SK-N-SH (cell line): ENCODE measurements at regions not wholly inside any gene's neighbourhood (a gene's known extent, or its start where the extent isn't known, plus 50 kb on each side); places are given as distances from the start of the nearest gene placed in this dataset.

Source experiments
- CTCF ChIA-PET: fragments of 300-600, 350-600 bp; formaldehyde crosslinking; extraction: SDS; loops from one replicate; lab custom pipeline; 2021; lab: Yijun Ruan, JAX
- POLR2A ChIA-PET: fragments of 350-600 bp; sonication (Branson Sonifier 250); formaldehyde crosslinking; extraction: SDS; loops from one replicate; lab custom pipeline; 2020; ENCODE audit warnings: antibody characterized with exemption, inconsistent platforms; lab: Yijun Ruan, JAX
- DNase-seq: peaks from one replicate; pipeline ENCODE4 v3.0.0; 2012
- H2AFZ ChIP-seq: fragments of 200-600 bp; sonication (generic); 2 replicates; pipeline ENCODE4 v1.8.1; 2016; ENCODE audit warnings: antibody characterized with exemption, mild to moderate bottlenecking, low read depth
- H3F3A ChIP-seq: fragments of 200-600 bp; sonication (generic); replicated peaks from 2 replicates; pipeline ENCODE3; 2016; ENCODE audit warnings: antibody characterized with exemption, mild to moderate bottlenecking; ENCODE audit not compliant: insufficient read depth
- H3K27ac ChIP-seq, 2 experiments: fragments of 200-500 bp in 1 of 2; fragments of 200-600 bp in 1 of 2; sonication (Bioruptor generic) in 1 of 2; sonication (generic), shearing (Covaris generic) in 1 of 2; 2 replicates each; pipeline versions ENCODE4 v1.5.1 to v1.6.1; 2014 to 2016; ENCODE audit warnings: low read depth in 2 of 2, inconsistent platforms in 1 of 2, low read length in 1 of 2, mild to moderate bottlenecking in 1 of 2, mixed read lengths in 1 of 2
- H3K27me3 ChIP-seq: fragments of 200-600 bp; sonication (generic), shearing (Covaris generic); 2 replicates; pipeline ENCODE4 v1.6.1; 2016; ENCODE audit warnings: mixed run types; ENCODE audit not compliant: insufficient read depth
- H3K36me3 ChIP-seq, 2 experiments: fragments of 200-500 bp in 1 of 2; fragments of 200-600 bp in 1 of 2; sonication (Bioruptor generic) in 1 of 2; sonication (generic) in 1 of 2; replicated peaks in 1 of 2; 2 replicates each; pipeline versions ENCODE3 to v1.5.1; 2014 to 2016; ENCODE audit warnings: low read length in 1 of 2, mild to moderate bottlenecking in 1 of 2; ENCODE audit not compliant: insufficient read depth in 2 of 2, control insufficient read depth in 1 of 2
- H3K4me1 ChIP-seq, 2 experiments: fragments of 200-500 bp in 1 of 2; fragments of 200-600 bp in 1 of 2; sonication (Bioruptor generic) in 1 of 2; sonication (generic), shearing (Covaris generic) in 1 of 2; 2 replicates each; pipeline versions ENCODE4 v1.5.1 to v1.6.1; 2014 to 2016; ENCODE audit warnings: low read depth in 1 of 2, low read length in 1 of 2, mixed run types in 1 of 2; ENCODE audit not compliant: insufficient read depth in 2 of 2, control insufficient read depth in 1 of 2
- H3K4me2 ChIP-seq: fragments of 200-600 bp; sonication (generic), shearing (Covaris generic); 2 replicates; pipeline ENCODE4 v1.6.1; 2017; ENCODE audit warnings: mixed run types
- H3K4me3 ChIP-seq, 2 experiments: fragments of 200-500 bp in 1 of 2; fragments of 200-600 bp in 1 of 2; sonication (Bioruptor generic) in 1 of 2; sonication (generic), shearing (Covaris generic) in 1 of 2; 2 replicates each; pipeline versions ENCODE4 v1.5.1 to v1.8.1; 2014 to 2016; ENCODE audit warnings: low read depth in 2 of 2, inconsistent platforms in 1 of 2, low read length in 1 of 2, mild to moderate bottlenecking in 1 of 2, mixed read lengths in 1 of 2, moderate library complexity in 1 of 2
- H3K79me2 ChIP-seq: fragments of 200-600 bp; sonication (generic); 2 replicates; pipeline ENCODE4 v1.8.1; 2017; ENCODE audit warnings: mild to moderate bottlenecking; ENCODE audit not compliant: insufficient read depth
- H3K9ac ChIP-seq: fragments of 200-600 bp; sonication (generic); 2 replicates; pipeline ENCODE4 v1.6.1; 2017; ENCODE audit warnings: mixed run types
- H3K9me2 ChIP-seq: fragments of 200-600 bp; sonication (generic); 2 replicates; pipeline ENCODE4 v1.6.1; 2017; ENCODE audit warnings: mixed run types
- H3K9me3 ChIP-seq: fragments of 200-600 bp; sonication (generic); 2 replicates; pipeline ENCODE4 v1.6.1; 2017; ENCODE audit warnings: mixed run types, mild to moderate bottlenecking, moderate library complexity
- H4K20me1 ChIP-seq: fragments of 200-600 bp; sonication (generic); 2 replicates; pipeline ENCODE4 v1.6.1; 2017; ENCODE audit warnings: mild to moderate bottlenecking, mixed run types; ENCODE audit not compliant: insufficient read depth
- CHD2 ChIP-seq: fragments of 150-350 bp; IDR thresholded peaks from 2 replicates; pipeline ENCODE4 v1.6.1; 2018; ENCODE audit warnings: low read length; ENCODE audit not compliant: partially characterized antibody
- ELF1 ChIP-seq: IDR thresholded peaks from 2 replicates; pipeline ENCODE4 v1.4.0; 2012
- EP300 ChIP-seq, 2 experiments: IDR thresholded peaks; 2 replicates each; pipeline versions ENCODE4 v1.4.0 to v1.6.1; 2012; ENCODE audit warnings: borderline replicate concordance in 1 of 2, low read depth in 1 of 2, low read length in 1 of 2
- FOXJ3 ChIP-seq: sonication (generic); formaldehyde crosslinking; IDR thresholded peaks from 2 replicates; pipeline ENCODE4 v1.5.1; 2020; ENCODE audit warnings: mild to moderate bottlenecking, missing genetic modification reagents
- FOXM1 ChIP-seq: IDR thresholded peaks from 2 replicates; pipeline ENCODE4 v1.4.0; 2012; ENCODE audit warnings: low read depth, mild to moderate bottlenecking
- GABPA ChIP-seq: IDR thresholded peaks from 2 replicates; pipeline ENCODE4 v1.4.0; 2012; ENCODE audit warnings: low read depth, mild to moderate bottlenecking
- MEF2A ChIP-seq: IDR thresholded peaks from 2 replicates; pipeline ENCODE4 v1.4.0; 2012; ENCODE audit warnings: low read depth, borderline replicate concordance
- MXI1 ChIP-seq: IDR thresholded peaks from 2 replicates; pipeline ENCODE4 v1.6.1; 2012; ENCODE audit warnings: mild to moderate bottlenecking, low read depth, low read length, improper control_type of control experiment
- NFIC ChIP-seq: IDR thresholded peaks from 2 replicates; pipeline ENCODE4 v1.4.0; 2012; ENCODE audit warnings: borderline replicate concordance
- NRF1 ChIP-seq: IDR thresholded peaks from 2 replicates; pipeline ENCODE4 v1.6.1; 2012; ENCODE audit warnings: low read depth, mild to moderate bottlenecking, low read length
- RAD21 ChIP-seq: IDR thresholded peaks from 2 replicates; pipeline ENCODE4 v1.6.1; 2012; ENCODE audit warnings: mild to moderate bottlenecking, low read length
- RFX5 ChIP-seq: IDR thresholded peaks from 2 replicates; pipeline ENCODE4 v1.6.1; 2012; ENCODE audit warnings: mild to moderate bottlenecking, improper control_type of control experiment, low read length
- RXRA ChIP-seq: IDR thresholded peaks from 2 replicates; pipeline ENCODE4 v1.4.0; 2012; ENCODE audit warnings: low read depth, mild to moderate bottlenecking, borderline replicate concordance
- SIN3A ChIP-seq: IDR thresholded peaks from 2 replicates; pipeline ENCODE4 v1.6.1; 2012; ENCODE audit warnings: low read depth, mild to moderate bottlenecking, low read length, moderate library complexity, borderline replicate concordance
- SMC3 ChIP-seq: IDR thresholded peaks from 2 replicates; pipeline ENCODE4 v1.6.1; 2012; ENCODE audit warnings: low read depth, low read length, improper control_type of control experiment
- TCF12 ChIP-seq: IDR thresholded peaks from 2 replicates; pipeline ENCODE4 v1.4.0; 2012
- YY1 ChIP-seq: IDR thresholded peaks from 2 replicates; pipeline ENCODE4 v1.4.0; 2012; ENCODE audit warnings: low read depth, mild to moderate bottlenecking
- WGBS: methylation state at CpG from one replicate; pipeline ENCODE4 v1.1.6; 2017; ENCODE audit warnings: low lambda C conversion rate; 5-methylcytosine and 5-hydroxymethylcytosine counted together
- TF ChIP-seq, protein P1 (sequence below): fragments of 150-350 bp; IDR thresholded peaks from 2 replicates; pipeline ENCODE4 v1.6.1; 2017; ENCODE audit warnings: antibody characterized with exemption, low read length, low read depth, borderline replicate concordance
- TF ChIP-seq, protein P2 (sequence below): IDR thresholded peaks from 2 replicates; pipeline ENCODE4 v1.4.0; 2012; ENCODE audit warnings: low read depth, borderline replicate concordance
- TF ChIP-seq, protein P3 (sequence below): fragments of 200-600 bp; sonication (generic); IDR thresholded peaks from 2 replicates; pipeline ENCODE4 v1.6.1; 2017; ENCODE audit warnings: antibody characterized with exemption, mild to moderate bottlenecking, moderate library complexity

DNA sequence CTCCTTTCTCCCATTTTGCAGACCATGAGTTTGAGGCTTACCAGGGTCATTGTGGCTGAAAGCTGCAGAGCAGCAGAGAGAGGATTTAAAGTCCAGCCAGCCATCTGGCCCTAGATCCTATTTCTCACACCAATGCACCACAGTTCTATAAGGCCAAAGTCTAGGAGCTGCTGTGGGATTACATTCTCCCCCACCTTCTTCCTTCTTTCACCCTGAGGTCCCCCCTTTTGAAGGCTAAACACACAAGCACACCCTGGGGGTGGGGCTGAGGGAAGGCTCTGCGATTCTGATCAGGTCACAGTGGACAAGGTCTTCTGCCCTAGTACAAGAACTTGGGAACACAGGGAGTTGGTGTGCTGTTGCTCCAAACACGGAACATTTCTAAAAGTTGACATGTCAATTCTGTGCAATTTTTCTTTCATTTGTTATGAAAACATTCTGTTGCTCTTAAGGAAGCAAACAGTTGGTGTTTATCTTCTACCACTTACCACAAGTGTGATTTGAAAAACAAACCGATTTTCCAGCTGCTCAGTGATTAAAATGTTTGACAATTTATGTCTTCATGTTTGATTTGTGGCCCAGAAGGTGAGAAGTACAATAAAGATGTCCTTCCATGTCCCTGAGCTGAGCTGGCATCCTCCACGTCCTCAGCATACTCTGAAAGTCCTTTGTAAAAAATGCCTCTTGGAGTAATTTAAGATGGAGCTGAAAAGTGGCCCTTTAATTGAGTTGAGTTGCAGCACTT is 271.6 kb upstream of the PPP2R2D start:
- no peaks in the 10 kb centered on the region for H3K9me2 ChIP-seq
- WGBS = under 1% methylated on average over 4 of the region's 4 CpGs
- H3F3A ChIP-seq = no peaks in the 10 kb centered on the region
- ChIA-PET POLR2A (no interaction called here), CTCF (no interaction called here)
- no peaks in the 10 kb centered on the region for H3K36me3 ChIP-seq
- TF ChIP-seq GABPA (no peak), TCF12 (no peak), FOXJ3 (CRISPR knock-in tag) (no peak), SMC3 (no peak), SIN3A (no peak), FOXM1 (no peak)
- TF ChIP-seq, protein P1, sequence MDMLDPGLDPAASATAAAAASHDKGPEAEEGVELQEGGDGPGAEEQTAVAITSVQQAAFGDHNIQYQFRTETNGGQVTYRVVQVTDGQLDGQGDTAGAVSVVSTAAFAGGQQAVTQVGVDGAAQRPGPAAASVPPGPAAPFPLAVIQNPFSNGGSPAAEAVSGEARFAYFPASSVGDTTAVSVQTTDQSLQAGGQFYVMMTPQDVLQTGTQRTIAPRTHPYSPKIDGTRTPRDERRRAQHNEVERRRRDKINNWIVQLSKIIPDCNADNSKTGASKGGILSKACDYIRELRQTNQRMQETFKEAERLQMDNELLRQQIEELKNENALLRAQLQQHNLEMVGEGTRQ = no peak
- no peak overlapping the region for H3K27ac ChIP-seq
- H3K79me2 ChIP-seq = no peaks in the 10 kb centered on the region
- H3K9ac ChIP-seq = no peak overlapping the region
- H3K4me3 ChIP-seq = no peak overlapping the region
- no peaks in the 10 kb centered on the region for H4K20me1 ChIP-seq
- peaks cover 5% of the 10 kb centered on the region for H3K9me3 ChIP-seq
- H2AFZ ChIP-seq = no peak overlapping the region
- no peaks in the 10 kb centered on the region for H3K27me3 ChIP-seq
- H3K4me2 ChIP-seq = no peak overlapping the region
- no peak for DNase-seq
- no peaks in the 10 kb centered on the region for H3K4me1 ChIP-seq

DNA sequence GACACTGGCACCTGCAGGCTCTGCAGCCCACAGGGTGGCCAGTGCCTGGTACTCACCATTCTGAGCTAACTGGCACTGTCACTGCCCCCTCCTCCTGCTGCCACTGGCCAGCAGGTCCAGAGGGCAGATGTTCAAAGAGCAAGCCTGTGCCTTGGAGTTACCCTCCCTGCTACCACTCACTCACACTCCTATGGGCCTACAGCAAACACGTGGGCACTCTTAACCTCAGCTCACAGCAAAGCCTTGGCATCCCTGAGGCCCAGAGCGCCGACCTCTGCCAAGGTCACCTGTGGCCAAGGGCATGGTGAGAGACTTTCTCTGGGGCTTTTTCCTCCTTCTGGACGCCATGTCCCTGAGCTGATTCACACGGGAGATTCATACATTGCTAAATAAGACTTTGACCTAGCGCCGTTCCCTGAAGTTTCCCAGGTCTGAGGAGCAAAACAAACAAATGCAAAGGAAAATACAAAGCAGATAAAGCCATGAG is 270.0 kb upstream of the PPP2R2D start:
- TF ChIP-seq MEF2A (no peak), NRF1 (no peak), NFIC (no peak), FOXJ3 (CRISPR knock-in tag) (no peak), EP300 (IDR thresholded peaks at IDR 0.05; ENCODE audit: borderline replicate concordance in 1 of 2, low read depth in 1 of 2, low read length in 1 of 2) (no peak)
- H3K9me3 ChIP-seq = peaks cover 11% of the 10 kb centered on the region
- ChIA-PET CTCF (interaction anchor here (0.6 to 1.1 kb wide), 2 partner anchors 13 to 116 kb away, joined by 3 to 5 read pairs; no protein-coding TSS in a partner anchor), POLR2A (no interaction called here)
- H3K27ac ChIP-seq = no peak overlapping the region
- H3K36me3 ChIP-seq = no peaks in the 10 kb centered on the region
- H3K4me2 ChIP-seq = no peak overlapping the region
- no peaks in the 10 kb centered on the region for H3K27me3 ChIP-seq
- 21% methylated on average over 7 of the region's 7 CpGs for WGBS
- H3K79me2 ChIP-seq = no peaks in the 10 kb centered on the region
- H4K20me1 ChIP-seq = no peaks in the 10 kb centered on the region
- H3K4me3 ChIP-seq = no peak overlapping the region
- H3K9ac ChIP-seq = no peak overlapping the region
- no peaks in the 10 kb centered on the region for H3K4me1 ChIP-seq
- H2AFZ ChIP-seq = no peak overlapping the region
- DNase-seq = no peak
- H3F3A ChIP-seq = no peaks in the 10 kb centered on the region
- H3K9me2 ChIP-seq = no peaks in the 10 kb centered on the region

DNA sequence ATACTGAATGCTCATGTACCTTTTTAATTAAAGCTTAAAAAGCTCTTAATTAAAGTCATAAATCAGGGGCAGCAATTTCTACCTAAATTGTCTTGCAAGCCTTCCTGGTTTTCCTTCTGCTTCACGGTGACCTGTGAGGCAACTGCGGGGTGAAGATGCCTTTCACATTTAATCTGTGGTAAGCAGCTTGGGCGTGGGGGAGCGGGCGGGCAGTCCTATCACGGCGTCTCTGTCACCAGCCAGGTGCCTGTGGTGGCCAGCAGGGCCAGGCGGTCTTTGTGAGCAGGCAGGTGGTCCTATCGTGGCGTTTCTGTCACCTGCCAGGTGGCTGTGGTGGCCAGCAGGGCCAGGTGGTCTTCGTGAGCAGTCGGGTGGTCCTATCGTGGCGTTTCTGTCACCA is 269.2 kb upstream of the PPP2R2D start:
- no peaks in the 10 kb centered on the region for H3K27me3 ChIP-seq
- no peaks in the 10 kb centered on the region for H3K36me3 ChIP-seq
- no peak for DNase-seq
- ChIA-PET POLR2A (no interaction called here), CTCF (interaction anchor here (0.6 kb wide), 1 partner anchor 115 kb away, joined by 3 read pairs; no protein-coding TSS in a partner anchor)
- H3K79me2 ChIP-seq = no peaks in the 10 kb centered on the region
- H3K4me3 ChIP-seq = no peak overlapping the region
- no peaks in the 10 kb centered on the region for H4K20me1 ChIP-seq
- H3K9me3 ChIP-seq = peaks cover 11% of the 10 kb centered on the region
- H3K9me2 ChIP-seq = no peaks in the 10 kb centered on the region
- no peaks in the 10 kb centered on the region for H3K4me1 ChIP-seq
- no peak overlapping the region for H2AFZ ChIP-seq
- no peak overlapping the region for H3K27ac ChIP-seq
- H3K9ac ChIP-seq = no peak overlapping the region
- H3F3A ChIP-seq = no peaks in the 10 kb centered on the region
- WGBS = 25% methylated on average over 7 of the region's 14 CpGs
- H3K4me2 ChIP-seq = no peak overlapping the region
- TF ChIP-seq NFIC = no peak
- no peak for TF ChIP-seq RFX5
- TF ChIP-seq FOXM1 = no peak
- TF ChIP-seq, protein P2, sequence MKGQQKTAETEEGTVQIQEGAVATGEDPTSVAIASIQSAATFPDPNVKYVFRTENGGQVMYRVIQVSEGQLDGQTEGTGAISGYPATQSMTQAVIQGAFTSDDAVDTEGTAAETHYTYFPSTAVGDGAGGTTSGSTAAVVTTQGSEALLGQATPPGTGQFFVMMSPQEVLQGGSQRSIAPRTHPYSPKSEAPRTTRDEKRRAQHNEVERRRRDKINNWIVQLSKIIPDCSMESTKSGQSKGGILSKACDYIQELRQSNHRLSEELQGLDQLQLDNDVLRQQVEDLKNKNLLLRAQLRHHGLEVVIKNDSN = no peak
- no peak for TF ChIP-seq CHD2
- no peak for TF ChIP-seq ELF1
- no peak for TF ChIP-seq RAD21
- TF ChIP-seq, protein P3, sequence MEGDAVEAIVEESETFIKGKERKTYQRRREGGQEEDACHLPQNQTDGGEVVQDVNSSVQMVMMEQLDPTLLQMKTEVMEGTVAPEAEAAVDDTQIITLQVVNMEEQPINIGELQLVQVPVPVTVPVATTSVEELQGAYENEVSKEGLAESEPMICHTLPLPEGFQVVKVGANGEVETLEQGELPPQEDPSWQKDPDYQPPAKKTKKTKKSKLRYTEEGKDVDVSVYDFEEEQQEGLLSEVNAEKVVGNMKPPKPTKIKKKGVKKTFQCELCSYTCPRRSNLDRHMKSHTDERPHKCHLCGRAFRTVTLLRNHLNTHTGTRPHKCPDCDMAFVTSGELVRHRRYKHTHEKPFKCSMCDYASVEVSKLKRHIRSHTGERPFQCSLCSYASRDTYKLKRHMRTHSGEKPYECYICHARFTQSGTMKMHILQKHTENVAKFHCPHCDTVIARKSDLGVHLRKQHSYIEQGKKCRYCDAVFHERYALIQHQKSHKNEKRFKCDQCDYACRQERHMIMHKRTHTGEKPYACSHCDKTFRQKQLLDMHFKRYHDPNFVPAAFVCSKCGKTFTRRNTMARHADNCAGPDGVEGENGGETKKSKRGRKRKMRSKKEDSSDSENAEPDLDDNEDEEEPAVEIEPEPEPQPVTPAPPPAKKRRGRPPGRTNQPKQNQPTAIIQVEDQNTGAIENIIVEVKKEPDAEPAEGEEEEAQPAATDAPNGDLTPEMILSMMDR = no peak
- TF ChIP-seq SMC3 = no peak
- TF ChIP-seq EP300 (IDR thresholded peaks at IDR 0.05; ENCODE audit: borderline replicate concordance in 1 of 2, low read depth in 1 of 2, low read length in 1 of 2) = no peak
- no peak for TF ChIP-seq MXI1
- TF ChIP-seq RXRA = no peak
- no peak for TF ChIP-seq YY1
